ENCODE measurements at regions not wholly inside any gene's neighbourhood (a gene's known extent, or its start where the extent isn't known, plus 50 kb on each side); places are given as distances from the start of the nearest gene placed in this dataset.

DNA sequence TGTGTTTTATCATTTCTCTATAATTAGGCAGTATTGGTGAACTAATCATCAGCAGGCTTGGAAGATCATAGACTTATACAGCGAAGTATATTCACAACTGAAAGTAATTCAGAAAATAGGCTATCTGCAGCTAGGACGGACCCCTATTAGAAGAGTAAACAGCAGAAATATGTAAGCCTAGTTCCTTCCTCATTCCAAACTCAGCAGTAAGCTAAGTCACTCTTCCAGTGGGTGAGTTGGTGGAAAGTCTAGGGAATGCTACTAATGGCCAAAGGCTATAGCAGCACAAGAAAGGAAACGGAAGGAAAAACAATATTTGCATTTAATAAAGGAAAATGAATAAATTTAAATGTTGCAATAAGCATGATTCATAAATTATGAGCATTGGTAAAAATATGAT, 918.1 kb upstream of the TMPRSS15 start:
- no peaks in the 10 kb centered on the region for H3K27me3 Mint-ChIP-seq
- no peaks in the 10 kb centered on the region for H3K4me1 Mint-ChIP-seq
- ATAC-seq: no peak
- DNase-seq: no peak
- peaks cover 4% of the 10 kb centered on the region for H3K9me3 Mint-ChIP-seq
- no peak overlapping the region for H3K27ac Mint-ChIP-seq
- H3K36me3 Mint-ChIP-seq (ENCODE audit: low read depth): no peaks in the 10 kb centered on the region
- H3K4me3 Mint-ChIP-seq: no peak overlapping the region

DNA sequence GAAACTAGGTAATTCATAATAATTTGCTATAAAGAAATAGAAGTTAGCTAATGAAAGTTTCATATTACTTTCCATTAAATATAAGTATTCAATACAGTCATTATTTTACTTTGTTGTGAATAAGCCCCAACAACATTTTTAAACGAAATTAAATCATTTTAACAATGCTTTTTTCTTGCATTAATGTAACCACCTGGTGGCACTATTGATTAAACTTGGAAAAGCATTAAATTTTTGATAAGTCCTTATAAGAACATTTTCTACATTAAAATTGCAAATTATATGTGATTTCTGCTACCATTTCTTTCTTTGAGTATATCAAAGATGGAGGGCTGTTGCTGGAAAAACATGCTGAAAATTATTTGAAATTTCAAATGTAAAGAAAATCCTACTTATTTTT, 918.8 kb upstream of the TMPRSS15 start:
- Mint-ChIP-seq H3K36me3 (ENCODE audit: low read depth) (no peaks in the 10 kb centered on the region), H3K27me3 (no peaks in the 10 kb centered on the region), H3K4me3 (no peak overlapping the region), H3K9me3 (peaks cover 4% of the 10 kb centered on the region), H3K4me1 (no peaks in the 10 kb centered on the region), H3K27ac (no peak overlapping the region)
- DNase-seq (no peak), ATAC-seq (no peak)

DNA sequence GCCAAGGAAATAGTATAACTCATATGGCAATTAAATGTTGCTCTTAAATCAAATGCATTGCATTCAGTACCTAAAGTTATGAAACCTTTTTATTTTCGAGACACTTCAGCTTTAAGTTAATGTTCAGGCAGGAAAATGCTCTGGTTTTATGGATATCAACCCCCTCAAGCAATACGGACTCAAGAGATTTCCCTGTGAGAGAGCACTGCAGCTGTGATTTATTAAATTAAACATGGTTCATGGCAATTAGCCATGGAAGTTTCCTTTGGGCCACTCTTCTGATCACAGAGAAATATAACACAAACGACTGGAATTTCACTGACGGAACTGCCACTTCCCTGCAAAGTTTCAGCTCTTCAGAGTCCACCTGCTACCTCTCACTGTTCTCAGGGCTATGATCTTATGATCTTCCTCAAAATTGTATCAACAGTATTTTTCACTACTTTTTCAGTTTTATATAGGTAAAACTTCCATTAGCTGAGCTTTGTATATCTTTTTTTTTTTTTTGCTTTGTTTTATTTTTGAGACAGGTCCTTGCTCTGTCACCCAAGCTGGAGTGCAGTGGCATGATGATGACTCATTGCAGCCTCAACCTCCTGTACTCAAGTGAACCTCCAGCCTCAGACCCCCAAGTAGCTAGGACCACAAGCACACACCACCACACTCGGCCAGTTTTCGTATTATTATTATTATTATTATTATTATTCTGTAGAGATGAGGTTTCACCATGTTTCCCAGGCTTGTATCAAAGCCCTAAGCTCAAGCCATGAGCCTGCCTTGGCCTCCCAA, 923.1 kb upstream of the TMPRSS15 start:
- Mint-ChIP-seq H3K4me3 (no peak overlapping the region), H3K9me3 (no peaks in the 10 kb centered on the region), H3K36me3 (ENCODE audit: low read depth) (no peaks in the 10 kb centered on the region), H3K27me3 (no peaks in the 10 kb centered on the region), H3K4me1 (no peaks in the 10 kb centered on the region), H3K27ac (no peak overlapping the region)
- no peak for ATAC-seq
- no peak for DNase-seq

DNA sequence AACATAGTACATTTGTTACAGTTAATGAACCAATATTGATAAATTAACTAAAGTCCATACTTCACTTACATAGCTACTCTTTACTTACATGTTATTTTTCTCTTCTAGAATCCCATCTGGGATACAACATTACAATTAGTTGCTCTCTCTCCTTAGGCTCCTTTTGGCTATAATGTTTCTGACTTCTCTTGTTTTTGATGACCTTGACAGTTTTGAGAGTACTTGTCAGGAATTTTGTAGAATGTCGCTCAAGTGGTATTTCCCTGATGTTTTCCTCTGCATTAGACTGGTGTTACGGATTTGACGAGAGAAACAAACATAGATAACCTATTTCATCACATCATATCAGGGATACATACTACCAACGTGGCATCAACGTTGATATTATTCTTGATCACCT, 925.4 kb upstream of the TMPRSS15 start:
- no peak for DNase-seq
- Mint-ChIP-seq H3K9me3 (no peaks in the 10 kb centered on the region), H3K27me3 (no peaks in the 10 kb centered on the region), H3K4me1 (no peaks in the 10 kb centered on the region), H3K4me3 (no peak overlapping the region), H3K27ac (no peak overlapping the region), H3K36me3 (ENCODE audit: low read depth) (no peaks in the 10 kb centered on the region)
- ATAC-seq: no peak

DNA sequence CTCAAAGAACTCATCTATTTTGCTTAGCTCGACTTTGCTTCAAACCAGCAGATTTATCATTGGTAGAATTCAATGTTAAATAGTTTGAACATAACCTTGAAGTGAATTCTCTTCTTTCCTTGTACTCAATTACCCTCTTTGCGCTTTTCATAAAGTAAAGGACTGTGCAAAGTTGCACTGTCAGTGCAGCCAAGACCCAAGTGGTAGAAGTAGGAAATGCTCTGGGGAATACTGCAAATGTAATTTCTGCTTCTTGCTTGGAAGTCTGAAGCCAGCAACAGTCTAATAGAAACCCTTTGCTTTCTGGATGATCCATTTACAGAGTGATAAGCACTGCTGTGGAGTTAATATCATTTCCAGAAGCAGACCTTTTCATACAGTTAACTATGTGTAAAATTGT, 936.7 kb upstream of the TMPRSS15 start:
- H3K4me1 Mint-ChIP-seq: no peaks in the 10 kb centered on the region
- peaks cover 8% of the 10 kb centered on the region for H3K9me3 Mint-ChIP-seq
- no peak overlapping the region for H3K4me3 Mint-ChIP-seq
- H3K27ac Mint-ChIP-seq: no peak overlapping the region
- no peak for DNase-seq
- no peaks in the 10 kb centered on the region for H3K36me3 Mint-ChIP-seq (ENCODE audit: low read depth)
- ATAC-seq: no peak
- H3K27me3 Mint-ChIP-seq: no peaks in the 10 kb centered on the region

DNA sequence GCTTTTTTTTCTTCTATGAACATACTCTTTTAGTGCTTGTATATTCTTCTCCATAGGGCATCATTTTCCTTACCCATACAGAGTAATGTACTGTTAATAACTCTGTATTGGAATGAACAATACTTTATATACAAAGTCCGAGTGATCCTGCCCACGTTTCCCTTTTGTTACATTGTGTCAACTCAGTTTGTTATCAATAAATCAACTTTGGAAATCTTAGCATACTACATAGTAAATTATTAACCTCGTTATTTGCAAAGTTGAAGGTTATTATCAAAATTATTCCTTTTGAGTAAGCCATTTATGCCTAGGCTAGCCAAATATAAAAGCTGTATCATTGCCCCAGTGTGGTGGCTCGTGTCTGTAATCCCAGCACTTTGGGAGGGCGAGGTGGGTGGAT, 937.4 kb upstream of the TMPRSS15 start:
- no peak overlapping the region for H3K27ac Mint-ChIP-seq
- peaks cover 8% of the 10 kb centered on the region for H3K9me3 Mint-ChIP-seq
- H3K4me3 Mint-ChIP-seq: no peak overlapping the region
- H3K36me3 Mint-ChIP-seq (ENCODE audit: low read depth): no peaks in the 10 kb centered on the region
- H3K4me1 Mint-ChIP-seq: no peaks in the 10 kb centered on the region
- H3K27me3 Mint-ChIP-seq: no peaks in the 10 kb centered on the region
- DNase-seq: no peak
- ATAC-seq: no peak

DNA sequence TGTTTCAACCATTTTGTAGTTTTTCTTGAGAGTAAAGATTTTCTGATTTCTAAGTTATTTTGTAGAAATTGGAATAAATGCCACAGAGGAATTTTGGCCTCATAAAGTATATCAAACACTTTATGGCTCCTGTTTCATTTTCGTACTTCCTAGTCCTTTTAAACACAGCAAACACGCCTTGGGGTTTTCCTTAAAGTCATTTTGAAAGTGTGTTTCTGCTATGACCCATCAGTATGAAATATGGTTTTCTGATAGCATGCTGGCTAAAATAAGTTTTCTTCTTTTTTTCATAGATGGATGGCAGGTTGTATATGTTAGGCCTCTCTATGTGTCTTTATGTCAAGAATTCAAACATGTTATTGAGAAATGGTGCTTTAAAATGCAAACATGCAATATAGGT, 940.1 kb upstream of the TMPRSS15 start:
- peaks cover 8% of the 10 kb centered on the region for H3K9me3 Mint-ChIP-seq
- H3K27me3 Mint-ChIP-seq: no peaks in the 10 kb centered on the region

DNA sequence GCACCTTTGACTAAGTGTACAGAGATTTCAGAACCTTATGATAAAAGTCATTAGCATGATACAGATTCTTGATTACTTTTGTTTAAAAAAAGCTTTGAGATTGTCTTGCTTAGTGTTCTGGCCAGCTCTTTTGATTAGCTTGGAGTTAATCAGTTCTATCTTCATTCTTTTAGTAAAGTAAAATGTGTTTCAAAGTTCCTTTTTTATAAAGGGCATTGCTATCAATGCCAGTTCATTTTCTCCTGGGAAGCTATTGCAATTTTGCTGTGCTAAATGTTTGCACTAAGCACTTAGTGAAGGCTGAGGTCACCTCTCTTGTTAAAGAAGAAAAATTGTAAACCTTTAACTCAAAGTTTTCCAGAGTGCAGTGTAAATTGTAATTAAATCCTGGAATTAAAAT, 946.7 kb upstream of the TMPRSS15 start:
- Mint-ChIP-seq H3K36me3 (ENCODE audit: low read depth) (no peaks in the 10 kb centered on the region), H3K27ac (no peak overlapping the region), H3K9me3 (peaks cover 4% of the 10 kb centered on the region), H3K4me3 (no peak overlapping the region), H3K4me1 (no peaks in the 10 kb centered on the region), H3K27me3 (no peaks in the 10 kb centered on the region)
- no peak for ATAC-seq
- no peak for DNase-seq

More for the DNA sequence above, 940.1 kb upstream of the TMPRSS15 start:
- DNase-seq (no peak), ATAC-seq (no peak)
- no peak overlapping the region for H3K27ac Mint-ChIP-seq
- H3K4me3 Mint-ChIP-seq: no peak overlapping the region
- H3K4me1 Mint-ChIP-seq: no peaks in the 10 kb centered on the region
- H3K36me3 Mint-ChIP-seq (ENCODE audit: low read depth): no peaks in the 10 kb centered on the region

DNA sequence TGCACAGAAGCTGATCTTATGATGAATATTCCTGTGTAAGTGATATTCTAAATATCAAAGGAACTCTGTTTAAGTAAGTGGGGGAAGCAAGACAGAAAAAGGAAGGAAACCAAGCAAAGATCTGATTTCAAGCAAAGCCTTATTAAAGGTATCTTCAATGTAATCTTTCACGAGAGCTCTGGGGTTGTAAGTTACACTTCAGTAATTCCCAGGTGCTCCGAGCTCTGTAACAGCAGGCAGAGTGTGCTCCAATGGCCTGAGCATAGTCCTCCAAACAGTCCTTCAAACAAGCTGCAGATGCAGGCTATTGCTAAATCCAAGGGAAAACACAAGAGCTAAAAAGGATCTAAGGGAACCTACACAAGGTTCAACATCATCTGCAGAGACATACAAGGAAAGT, 949.7 kb upstream of the TMPRSS15 start:
- no peaks in the 10 kb centered on the region for H3K27me3 Mint-ChIP-seq
- no peak overlapping the region for H3K4me3 Mint-ChIP-seq
- ATAC-seq: no peak
- DNase-seq: no peak
- no peaks in the 10 kb centered on the region for H3K4me1 Mint-ChIP-seq
- H3K9me3 Mint-ChIP-seq: peaks cover 4% of the 10 kb centered on the region
- no peak overlapping the region for H3K27ac Mint-ChIP-seq
- no peaks in the 10 kb centered on the region for H3K36me3 Mint-ChIP-seq (ENCODE audit: low read depth)

DNA sequence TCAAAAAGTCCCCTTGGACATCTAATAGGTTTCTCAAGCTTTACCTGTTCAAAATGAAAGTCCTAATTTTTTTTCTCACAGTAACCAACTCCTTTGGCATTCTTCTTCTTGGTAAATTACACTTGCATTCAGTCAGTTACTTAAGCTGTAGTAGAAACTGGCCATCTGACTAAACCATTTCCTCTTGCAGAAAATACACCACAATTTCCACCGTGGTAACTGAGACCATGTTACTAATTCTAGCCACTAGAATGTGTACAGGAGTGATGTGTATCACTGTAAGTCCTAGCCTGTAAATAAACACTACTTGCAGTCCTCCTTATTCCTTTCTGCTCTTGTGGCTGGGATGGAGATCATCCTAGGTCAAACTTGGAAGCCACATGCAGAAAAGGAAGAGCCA, 965.4 kb upstream of the TMPRSS15 start:
- H3K9me3 Mint-ChIP-seq: peaks cover 9% of the 10 kb centered on the region
- H3K27ac Mint-ChIP-seq: no peak overlapping the region
- no peaks in the 10 kb centered on the region for H3K27me3 Mint-ChIP-seq
- no peaks in the 10 kb centered on the region for H3K36me3 Mint-ChIP-seq (ENCODE audit: low read depth)
- ATAC-seq: no peak
- H3K4me1 Mint-ChIP-seq: no peaks in the 10 kb centered on the region
- no peak for DNase-seq
- no peak overlapping the region for H3K4me3 Mint-ChIP-seq

DNA sequence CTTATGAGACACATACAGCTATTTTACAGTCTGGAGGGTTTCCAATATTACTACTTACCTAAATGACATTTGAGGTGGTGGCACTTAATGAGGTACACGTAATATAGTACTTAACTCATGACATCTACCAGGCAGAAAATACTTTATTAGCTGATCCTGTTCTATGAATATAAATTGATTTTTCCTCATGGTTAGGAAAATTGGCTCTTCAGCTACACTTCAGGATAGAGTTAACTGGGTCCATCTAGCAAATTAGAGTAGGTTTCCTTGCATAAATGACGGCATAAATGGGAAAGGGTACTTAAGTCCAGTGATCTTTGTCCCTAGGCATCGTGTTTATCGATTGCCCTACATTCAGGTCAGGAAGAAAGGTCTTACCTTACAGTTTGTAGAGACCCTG, 988.8 kb upstream of the TMPRSS15 start:
- no peak overlapping the region for H3K4me3 Mint-ChIP-seq
- DNase-seq: no peak
- no peak overlapping the region for H3K27ac Mint-ChIP-seq
- H3K36me3 Mint-ChIP-seq (ENCODE audit: low read depth): no peaks in the 10 kb centered on the region
- H3K9me3 Mint-ChIP-seq: peaks cover 3% of the 10 kb centered on the region
- ATAC-seq: no peak
- H3K27me3 Mint-ChIP-seq: no peaks in the 10 kb centered on the region
- H3K4me1 Mint-ChIP-seq: no peaks in the 10 kb centered on the region

DNA sequence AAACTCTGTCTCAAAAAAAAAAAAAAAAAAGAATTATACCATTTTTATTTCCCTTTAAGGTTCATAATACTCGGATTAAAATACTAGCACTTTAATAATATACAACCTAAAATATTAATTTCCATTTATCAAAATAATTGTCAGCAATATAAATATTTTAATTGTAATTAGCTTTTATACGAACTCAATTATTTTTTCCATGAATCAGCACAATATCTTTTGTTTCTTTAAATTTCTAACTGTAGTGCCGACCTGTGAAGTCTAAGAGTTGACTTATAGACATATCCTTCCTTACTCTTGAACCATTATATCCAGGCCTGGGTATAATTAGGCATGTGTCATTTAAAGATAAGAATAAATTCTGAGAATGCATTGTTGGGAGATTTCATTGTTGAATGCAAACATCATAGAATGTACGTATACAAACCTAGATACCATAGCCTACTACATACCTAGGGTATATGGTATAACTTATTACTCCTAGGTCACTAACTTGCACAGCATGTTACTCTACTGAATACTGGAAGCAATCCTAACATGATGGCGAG, 996.7 kb upstream of the TMPRSS15 start:
- Mint-ChIP-seq H3K27me3 (no peaks in the 10 kb centered on the region), H3K4me1 (no peaks in the 10 kb centered on the region), H3K9me3 (peaks cover 4% of the 10 kb centered on the region), H3K36me3 (ENCODE audit: low read depth) (no peaks in the 10 kb centered on the region), H3K4me3 (no peak overlapping the region), H3K27ac (no peak overlapping the region)
- DNase-seq (no peak), ATAC-seq (no peak)

DNA sequence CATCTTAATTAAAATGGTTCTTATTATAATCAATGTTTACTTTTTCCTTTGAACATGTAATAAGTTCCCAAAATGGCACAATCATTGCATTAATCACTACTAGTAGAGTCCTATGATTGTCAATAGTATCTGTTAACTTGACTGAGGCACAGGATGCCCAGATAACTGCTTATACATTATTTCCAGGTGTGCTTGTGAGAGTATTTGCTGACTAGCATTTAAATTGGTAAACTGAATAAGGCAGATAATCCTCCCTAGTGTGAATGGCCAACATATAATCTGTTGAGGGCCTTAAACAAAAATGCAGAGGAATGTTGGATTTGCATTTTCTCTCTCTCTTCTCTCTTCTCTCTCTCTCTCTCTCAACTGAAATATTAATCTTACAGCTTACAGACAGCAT, 999.3 kb upstream of the TMPRSS15 start:
- Mint-ChIP-seq H3K27ac (no peak overlapping the region), H3K4me3 (no peak overlapping the region), H3K36me3 (ENCODE audit: low read depth) (no peaks in the 10 kb centered on the region), H3K4me1 (no peaks in the 10 kb centered on the region), H3K27me3 (no peaks in the 10 kb centered on the region), H3K9me3 (peaks cover 9% of the 10 kb centered on the region)
- no peak for ATAC-seq
- DNase-seq: no peak

DNA sequence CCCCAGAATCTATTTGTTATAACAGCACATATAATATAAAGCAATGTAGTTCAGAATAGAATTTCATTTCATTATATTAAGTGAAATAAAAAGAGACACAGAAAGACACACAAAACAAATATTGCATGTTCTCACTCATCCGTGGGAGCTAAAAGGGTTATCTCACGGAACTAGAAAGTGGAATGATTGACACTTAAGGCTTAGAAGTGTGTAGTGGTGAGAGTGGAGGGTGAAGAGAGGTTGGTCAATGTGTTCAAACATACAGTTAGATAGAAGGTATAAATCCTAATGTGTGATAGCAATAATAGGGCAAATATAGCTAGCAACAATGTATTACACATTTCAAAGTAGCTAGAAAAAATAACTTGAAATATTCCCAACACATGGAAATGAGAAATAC, 1001.7 kb upstream of the TMPRSS15 start:
- Mint-ChIP-seq H3K9me3 (peaks cover 9% of the 10 kb centered on the region), H3K4me1 (no peaks in the 10 kb centered on the region), H3K27ac (no peak overlapping the region), H3K4me3 (no peak overlapping the region), H3K36me3 (ENCODE audit: low read depth) (no peaks in the 10 kb centered on the region), H3K27me3 (no peaks in the 10 kb centered on the region)
- DNase-seq: no peak
- ATAC-seq: no peak

DNA sequence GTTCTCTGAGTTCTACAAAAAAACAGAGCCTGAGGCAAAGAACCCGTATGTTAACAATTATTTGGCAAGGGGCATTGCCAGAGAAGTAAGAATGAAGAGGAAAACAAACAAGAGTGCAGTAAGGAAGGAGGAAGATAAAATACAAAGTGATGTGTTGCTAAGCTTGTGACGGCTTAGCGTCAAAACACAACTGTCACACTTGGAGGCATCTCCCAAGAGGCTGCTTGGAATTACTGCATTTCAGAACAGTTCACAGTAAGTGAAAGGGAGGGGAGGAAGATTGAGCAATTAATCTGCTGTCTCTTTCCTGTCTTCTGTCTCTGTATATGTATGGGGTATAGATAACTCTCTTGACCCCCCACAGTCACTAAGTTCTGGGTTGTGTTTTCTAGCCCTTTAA, 1017.0 kb upstream of the TMPRSS15 start:
- Mint-ChIP-seq H3K9me3 (peaks cover 20% of the 10 kb centered on the region), H3K27ac (no peak overlapping the region), H3K27me3 (no peaks in the 10 kb centered on the region), H3K4me1 (no peaks in the 10 kb centered on the region), H3K36me3 (ENCODE audit: low read depth) (no peaks in the 10 kb centered on the region), H3K4me3 (no peak overlapping the region)
- ATAC-seq (no peak), DNase-seq (no peak)

DNA sequence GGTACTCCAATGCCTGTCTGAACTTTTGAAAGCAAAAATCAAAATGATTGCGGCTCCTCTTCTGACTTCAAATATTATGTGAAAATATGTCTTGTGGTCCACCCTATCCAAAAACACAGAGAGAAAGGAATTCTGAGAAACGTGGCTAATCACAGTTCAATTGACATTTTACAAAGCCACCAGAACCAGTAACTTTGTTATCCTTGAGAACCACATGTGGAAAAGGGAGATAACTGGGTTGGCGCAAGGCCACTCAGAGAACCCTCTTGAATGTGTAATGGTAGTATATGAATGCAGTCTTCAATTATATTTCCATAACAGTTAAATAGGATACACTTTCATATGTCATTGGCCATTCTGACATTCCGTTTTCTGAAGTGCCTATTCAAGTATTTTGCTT, 1030.0 kb upstream of the TMPRSS15 start:
- Mint-ChIP-seq H3K4me1 (no peaks in the 10 kb centered on the region), H3K27me3 (no peaks in the 10 kb centered on the region), H3K9me3 (peaks cover 10% of the 10 kb centered on the region), H3K36me3 (ENCODE audit: low read depth) (no peaks in the 10 kb centered on the region), H3K27ac (no peak overlapping the region), H3K4me3 (no peak overlapping the region)
- no peak for DNase-seq
- ATAC-seq: no peak
